Left renal cortex interstitium (tissue), 4 donors: ENCODE measurements at regions not wholly inside any gene's neighbourhood (a gene's known extent, or its start where the extent isn't known, plus 50 kb on each side); places are given as distances from the start of the nearest gene placed in this dataset.

Experiments
- DNase-seq, 4 donors: peaks; one replicate each; pipeline ENCODE4 v3.0.0-alpha.2; 2013; ENCODE audit warnings: low read depth in 4 of 4, low spot score in 2 of 4, missing footprints in 1 of 4

DNA sequence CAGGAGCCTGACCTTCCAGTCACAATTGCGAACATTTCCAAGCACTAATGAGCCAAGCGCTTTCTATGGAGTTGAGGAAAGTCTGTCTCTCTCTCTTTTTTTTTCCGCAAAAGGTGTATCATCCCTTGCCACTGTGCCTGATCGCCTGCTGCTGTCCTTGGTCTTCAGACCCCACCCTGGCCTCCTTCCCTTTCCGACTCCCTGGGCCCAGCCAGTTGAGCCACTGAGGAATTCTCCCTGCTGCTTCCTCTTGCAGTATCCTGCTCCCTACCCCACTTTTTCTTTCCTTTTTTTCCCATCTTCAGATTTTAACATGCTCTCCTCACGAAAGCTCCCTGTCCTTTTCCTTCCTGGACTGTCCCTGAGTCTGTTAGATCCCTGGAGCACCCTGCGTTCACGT lies 396.5 kb upstream of the C2CD4B start:
- no peak for DNase-seq

DNA sequence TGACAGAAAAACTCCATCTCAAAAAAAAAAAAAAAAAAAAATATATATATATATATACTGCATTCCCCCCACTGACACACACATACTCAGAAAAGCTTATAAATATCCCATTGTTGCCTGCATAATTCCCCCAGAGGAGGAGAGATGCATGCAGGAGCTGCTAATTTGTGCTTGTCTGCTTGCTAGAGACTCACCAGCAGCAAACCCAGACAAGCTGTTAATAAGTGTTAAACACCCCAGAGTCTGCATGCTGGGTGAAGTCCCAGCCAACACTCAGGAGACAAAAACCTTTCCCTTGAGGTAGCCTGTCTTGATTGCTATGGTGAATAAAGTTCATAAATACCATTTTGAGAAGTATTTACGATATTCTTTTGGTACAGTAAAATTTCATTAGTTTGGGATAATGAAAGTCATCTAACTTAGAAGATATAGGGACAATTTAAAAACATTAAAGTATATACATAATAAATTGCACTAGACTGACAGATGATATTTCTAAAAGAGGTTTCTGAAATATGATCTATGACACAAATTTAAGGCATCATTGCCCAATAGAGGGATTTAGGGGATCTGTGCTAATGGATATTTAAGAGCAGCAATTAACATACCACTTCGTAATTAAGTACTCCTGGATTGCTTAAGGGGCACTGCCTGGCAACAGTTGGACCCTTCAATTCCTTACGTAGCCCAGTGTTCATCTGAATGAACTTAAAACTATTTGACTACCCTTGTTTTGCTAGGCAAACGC lies 400.0 kb upstream of the C2CD4B start:
- DNase-seq = no peak

DNA sequence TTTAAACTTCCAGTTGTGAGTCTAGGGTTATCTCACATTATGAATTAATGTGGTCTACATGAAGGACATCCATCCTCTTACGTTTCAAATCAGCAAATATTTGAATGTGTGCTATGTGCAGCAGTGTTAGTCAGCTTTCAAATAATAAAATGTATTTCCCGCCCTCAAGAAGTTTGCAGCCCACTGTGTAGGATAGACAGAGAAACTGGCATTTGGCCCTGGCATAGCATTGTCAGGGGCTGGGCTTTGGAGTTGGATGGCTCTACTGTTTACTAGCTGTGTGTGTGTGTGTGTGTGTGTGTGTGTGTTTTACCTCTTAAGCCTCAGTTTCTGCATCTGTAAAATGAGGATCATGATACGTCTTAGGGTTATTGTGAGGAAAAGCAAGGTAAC lies 400.5 kb upstream of the C2CD4B start:
- no peak for DNase-seq

DNA sequence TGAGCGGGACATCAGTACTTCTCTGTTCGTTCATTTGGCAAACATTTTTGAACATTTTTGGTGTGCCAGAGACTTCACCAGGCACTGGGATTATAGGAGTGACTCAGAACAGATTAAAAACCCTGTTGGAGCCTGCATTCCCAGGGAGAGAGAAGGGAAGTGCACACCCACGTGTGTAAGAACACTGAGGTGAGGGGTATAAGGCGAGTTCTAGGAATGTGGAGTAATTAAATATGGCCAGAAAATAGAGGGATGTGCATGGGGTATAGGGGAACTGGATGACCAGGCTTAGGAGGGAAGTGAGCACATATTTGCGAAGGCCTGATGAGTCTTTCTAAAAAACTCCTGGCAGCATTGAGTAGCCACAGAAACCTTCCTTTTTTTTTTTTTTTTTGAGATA lies 401.2 kb upstream of the C2CD4B start:
- DNase-seq = no peak

DNA sequence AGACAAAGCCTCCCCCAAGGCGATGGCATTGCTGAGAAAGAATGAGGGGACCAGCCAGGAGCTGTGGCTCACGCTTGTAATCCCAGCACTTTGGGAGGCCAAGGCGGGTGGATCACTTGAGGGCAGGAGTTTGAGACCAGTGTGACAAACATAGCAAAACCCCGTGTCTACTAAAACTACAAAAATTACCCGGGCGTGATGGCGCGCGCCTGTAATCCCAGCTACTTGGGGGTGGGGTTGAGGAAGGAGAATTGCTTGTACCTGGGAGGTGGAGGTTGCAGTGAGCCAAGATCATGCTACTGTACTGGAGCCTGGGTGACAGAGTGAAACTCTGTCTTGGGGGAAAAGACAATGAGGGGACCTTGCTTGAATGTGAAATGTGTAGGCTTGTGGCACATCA lies 402.4 kb upstream of the C2CD4B start:
- no peak for DNase-seq

DNA sequence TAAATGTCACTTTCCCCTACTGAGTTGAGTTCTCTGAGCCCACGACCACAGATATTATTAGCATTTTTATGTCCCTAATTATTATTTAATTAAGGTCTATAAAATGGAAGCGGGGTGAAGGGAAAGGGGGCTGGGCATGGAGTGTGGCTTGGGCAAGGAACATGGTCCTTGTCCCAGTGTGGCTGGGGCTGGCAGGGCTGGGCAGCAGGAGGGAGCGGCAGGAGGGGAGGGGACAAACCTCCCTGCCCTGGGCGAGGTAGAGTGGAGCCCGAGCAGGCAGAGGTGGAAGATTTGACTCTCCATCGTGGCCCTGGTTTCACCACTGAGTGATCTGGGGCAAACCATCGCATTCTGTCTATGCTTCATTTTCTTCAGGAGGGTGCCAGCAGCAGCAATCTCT lies 402.9 kb upstream of the C2CD4B start:
- DNase-seq = no peak

DNA sequence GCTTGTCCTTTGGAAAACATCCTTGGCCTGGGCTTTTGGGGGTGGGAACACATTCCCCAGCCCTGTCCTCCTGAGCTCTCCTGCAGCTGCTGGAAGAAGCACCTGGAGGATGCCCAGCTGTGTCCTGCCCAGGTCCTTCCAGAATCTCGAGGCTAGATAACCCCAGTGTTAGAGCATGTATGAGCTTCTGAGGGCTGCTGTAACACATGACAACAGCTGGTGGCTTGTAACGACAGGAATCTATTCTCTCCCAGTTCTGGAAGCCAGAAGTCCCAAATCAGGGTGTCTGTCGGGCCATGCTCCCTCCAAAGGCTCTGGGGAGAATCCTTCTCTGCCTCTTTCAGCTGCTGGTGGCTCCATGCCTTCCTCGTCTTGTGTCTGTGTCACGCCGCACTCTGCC lies 403.6 kb upstream of the C2CD4B start:
- DNase-seq = no peak

DNA sequence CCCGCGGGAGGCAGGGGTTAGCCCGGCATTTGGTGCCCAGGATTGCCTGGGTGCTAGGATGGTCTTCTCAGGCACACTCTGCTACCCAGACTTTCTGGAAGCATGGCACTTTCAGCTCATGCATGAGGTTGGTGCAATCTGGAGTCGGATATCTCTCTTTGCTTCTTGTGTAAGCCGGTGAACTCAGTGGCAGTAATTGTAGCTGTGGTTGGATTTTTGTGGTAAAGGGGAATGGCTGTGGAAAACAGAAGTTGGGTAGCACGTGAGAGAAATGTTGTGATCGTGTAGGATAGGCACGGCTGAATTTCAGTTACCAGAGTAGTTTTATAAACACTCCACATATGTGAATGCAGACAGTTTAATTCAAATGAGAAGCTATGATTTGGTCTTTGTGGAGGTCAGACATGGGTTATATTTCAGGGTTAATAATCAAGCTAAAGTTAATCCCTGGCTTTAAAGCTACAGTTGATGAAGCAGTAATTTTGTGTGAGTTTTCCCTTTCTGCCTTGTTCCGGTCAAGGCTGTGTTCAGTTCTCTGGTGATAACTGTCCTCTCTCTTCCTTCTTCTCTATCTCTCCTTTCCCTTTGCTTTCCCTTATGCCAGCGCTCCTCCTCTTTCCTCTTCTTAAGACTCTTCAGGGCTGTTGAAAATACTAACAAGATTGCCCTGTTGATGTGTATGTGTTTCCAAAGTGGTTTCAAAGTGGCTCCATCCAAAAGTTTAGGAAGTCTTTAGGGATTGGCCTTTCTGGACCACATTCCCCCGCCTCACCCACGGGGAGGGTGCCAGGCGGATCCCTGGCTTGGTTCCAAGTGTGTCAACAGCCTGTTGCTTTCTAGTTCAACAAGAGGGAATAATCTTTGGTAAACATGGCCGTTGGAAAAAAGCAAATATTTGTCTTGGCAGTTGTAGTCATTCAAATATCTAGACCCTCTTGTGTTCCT lies 404.6 kb upstream of the C2CD4B start:
- no peak for DNase-seq

DNA sequence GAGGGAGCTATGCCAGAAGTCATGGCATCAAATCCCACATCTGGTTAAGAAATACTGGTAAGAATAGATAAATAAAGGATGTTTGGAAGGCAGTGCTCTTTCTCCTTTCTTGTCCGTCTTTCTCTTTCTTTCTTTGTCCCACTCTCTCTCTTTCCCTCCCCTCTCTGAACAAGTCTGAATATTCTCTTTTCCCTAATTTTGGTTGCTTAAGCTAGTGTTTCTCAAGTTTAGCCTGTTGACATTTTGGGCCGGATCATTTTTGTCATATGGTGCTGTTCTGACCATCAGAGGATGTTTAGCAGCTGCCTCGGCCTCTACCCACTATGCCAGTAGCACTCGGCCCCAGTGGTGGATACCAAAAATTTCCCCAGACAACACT lies 405.3 kb upstream of the C2CD4B start:
- no peak for DNase-seq

DNA sequence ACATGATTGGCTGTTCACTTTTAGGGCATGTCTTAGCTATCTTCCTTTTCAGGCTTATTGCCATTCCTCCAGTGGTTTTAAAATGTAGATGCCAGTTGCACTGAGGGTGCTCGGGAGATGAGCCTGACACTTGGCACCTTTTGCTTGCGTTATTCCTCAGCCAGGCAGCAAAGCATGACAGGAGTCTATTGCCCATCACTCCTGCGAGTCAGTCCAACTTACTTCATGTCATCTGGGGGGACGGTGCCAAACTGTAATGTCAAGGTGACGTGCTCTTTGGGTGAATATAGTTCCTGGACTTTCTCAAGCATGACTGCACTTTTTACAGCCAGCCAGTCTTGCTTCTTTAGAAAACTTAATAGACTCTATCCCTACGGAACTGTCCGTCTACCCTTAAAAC lies 406.0 kb upstream of the C2CD4B start:
- DNase-seq = no peak

DNA sequence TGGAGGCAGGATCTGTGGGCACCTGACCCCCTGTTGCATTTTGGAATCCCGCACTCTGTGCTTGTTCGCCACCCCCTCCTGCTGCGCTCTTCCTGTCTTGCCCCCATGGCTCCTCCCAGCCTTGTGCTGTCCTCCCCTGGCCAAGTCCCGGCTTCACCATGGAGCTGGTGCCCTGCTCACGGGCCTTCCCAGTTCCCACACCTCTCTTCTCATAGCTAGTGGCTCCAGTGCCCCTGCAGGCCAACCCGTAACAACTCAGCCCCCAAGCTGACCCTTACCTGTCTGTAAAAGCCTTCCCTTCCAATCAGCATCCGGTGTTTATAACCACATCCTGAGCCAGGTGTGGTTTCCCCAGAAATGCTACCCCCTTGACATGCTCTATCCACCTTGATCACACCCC lies 407.7 kb upstream of the C2CD4B start:
- no peak for DNase-seq

DNA sequence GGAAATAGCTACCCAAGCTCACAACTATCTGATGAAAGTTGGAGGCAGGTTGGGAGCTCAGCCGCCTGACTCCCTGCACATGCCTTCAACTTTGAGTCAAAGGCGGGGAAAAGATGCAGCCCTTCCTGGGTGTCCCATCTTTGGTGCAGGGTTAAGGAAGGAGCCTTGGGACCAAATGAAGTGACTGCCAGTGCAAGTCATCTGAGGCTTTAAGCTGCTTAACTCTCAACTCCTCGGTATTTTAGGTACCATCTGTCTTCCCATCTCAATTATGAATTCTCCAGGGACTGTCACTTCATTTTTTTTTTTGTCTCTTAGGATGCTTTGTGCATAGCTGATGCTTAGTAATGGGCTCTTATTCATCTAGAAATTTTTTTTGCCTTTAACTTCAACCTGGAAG lies 408.8 kb upstream of the C2CD4B start:
- DNase-seq = no peak

DNA sequence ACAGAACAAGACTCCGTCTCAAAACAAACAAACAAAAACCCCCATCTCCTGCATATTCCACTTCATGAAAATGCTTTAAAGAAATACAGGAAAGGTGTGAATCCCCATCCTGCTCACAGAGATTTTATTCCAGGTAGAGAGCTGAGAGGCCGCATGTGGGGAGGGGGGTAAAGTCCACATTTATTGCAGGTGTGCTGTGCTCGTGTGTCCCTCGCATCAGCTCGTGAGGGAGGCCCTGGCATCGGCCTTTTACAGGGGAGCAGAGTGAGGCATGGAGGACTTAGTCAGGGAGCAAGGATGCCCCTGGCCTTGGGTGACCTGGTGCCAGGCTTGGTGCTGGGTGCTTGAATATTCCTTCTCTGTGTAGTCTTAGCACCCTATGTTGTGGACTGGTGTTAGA lies 413.5 kb upstream of the C2CD4B start:
- DNase-seq = no peak

DNA sequence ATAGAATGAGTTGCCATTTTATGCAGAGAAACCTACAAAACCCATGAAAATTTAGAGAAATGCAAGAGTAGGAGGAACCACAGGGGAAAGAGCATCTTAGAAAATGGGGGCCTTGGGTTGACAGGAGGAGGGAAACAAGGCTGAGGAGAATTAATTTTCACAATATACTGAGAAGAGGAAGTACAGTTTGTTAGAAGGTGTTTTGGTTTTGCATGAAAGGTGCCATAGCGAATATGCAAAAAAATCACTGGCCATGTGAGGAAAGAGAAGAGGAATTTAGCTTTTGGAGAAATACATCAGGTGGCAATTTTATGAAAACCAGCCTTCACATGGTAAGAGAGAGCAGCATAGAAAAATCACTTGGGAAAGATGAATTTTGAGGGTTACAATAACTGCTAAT lies 413.9 kb upstream of the C2CD4B start:
- no peak for DNase-seq

DNA sequence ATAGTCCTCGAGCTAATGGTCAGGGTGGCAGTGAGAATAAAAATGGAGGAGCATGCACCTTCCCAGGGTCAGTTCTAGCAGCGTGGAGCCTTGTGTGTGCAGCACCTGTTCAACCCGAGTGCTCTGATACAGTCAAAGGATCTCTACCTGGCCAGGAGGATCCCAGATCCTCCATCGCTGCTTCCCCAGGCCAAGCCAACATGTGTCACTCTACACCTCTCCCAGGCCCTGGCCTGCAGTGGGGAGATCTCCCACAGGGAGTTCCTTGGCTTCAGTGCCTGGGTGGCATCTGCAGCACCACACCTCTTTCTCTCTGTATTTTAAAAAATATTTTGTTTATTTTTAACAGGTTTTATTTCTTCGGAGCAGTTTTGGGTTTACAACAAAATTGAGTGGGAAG lies 414.8 kb upstream of the C2CD4B start:
- DNase-seq = no peak

DNA sequence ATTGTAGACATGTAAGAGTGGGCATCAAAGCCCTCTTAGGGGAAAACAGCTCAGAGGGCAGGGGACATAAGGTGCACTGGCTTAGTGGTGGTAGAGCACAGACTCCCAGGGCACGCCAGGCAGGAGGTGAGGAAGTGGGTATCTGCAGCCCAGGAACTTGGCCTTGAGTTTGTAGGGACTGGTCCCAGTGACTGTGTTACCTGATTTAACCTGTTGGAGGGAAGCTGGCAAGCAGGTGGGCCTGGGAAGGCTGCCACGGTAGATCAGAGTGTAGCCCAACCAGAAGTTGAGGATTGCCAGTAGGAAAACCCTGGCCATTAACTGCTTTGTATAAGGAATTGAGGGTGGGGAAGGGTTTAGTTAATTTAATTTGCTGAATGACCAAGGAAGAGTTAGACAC lies 417.5 kb upstream of the C2CD4B start:
- no peak for DNase-seq

DNA sequence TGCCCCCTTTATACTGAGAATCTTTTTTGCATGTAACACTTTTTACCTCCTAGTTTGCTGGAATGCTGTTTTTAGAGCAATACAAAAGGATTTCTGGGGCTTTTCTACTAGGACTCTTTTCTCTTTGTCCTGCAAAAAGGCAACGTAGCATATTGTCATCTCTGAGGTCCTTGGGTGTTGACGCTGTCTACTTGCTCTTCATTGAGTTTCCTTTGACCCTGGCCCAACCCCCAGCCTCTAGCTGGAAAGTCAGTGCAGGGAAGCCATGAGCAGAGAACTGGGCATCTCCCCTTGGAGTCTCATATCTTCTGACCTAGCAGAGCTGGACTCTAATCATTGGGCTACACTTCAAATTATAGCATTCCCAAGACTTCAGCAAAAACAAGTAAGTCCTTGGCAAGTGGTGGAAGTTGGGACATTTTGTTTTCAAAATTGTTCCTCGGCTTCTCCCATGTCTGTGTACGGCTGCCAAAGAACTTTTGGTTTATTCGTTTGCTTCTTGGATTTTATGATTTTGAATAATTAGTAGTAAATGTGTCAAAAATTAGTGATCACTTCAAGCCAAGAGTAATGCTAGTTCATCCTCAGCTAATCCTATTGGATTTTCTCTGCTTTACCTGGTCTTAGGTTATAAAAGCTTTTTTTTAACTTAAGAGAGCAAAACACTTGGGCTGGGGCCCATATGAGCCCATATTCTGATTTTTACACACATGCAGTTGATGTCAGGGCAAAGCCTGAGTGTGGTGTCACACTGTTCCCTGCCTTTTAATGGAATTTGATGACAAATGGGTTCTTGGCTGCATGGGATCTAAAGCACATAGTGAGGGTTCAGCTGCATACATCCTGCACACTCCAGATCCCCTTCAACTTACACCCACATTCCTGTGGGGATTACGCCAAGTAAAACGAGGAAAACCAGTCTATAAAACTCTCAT lies 419.5 kb upstream of the C2CD4B start:
- DNase-seq = no peak

DNA sequence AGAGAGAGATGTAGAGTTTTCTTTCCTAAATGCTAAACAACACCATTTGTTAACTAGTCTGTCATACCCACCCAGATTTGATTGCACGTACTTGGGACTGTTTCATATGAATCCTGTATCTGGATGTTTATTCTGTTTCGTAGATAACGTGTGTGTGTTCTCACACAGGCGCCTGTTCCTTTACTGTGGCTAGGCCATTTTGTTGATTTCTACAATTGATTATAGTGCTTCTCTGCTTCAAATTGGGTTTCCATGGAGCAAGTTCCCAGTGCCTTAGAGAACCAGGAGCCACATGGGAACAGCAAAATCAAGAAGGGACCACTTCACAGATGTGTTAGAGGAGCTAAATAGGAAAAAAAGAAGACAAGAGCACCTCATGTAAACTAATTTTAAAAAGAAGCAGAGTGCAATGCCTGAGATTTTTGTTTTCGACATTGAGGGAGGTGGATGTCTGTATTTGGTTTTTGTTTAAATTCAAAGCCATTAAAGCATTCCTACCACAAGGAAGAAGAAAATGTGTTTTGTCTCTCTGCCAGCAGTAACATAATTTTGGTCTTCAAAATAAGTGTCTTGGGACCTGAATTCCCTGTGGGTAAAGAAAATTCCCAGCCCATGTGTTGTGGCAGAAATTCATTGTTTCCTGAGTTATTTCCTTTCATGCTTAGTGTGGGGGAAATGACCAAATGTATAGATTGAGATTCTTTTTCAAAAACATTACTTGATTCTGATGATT lies 424.0 kb upstream of the C2CD4B start:
- DNase-seq = no peak

DNA sequence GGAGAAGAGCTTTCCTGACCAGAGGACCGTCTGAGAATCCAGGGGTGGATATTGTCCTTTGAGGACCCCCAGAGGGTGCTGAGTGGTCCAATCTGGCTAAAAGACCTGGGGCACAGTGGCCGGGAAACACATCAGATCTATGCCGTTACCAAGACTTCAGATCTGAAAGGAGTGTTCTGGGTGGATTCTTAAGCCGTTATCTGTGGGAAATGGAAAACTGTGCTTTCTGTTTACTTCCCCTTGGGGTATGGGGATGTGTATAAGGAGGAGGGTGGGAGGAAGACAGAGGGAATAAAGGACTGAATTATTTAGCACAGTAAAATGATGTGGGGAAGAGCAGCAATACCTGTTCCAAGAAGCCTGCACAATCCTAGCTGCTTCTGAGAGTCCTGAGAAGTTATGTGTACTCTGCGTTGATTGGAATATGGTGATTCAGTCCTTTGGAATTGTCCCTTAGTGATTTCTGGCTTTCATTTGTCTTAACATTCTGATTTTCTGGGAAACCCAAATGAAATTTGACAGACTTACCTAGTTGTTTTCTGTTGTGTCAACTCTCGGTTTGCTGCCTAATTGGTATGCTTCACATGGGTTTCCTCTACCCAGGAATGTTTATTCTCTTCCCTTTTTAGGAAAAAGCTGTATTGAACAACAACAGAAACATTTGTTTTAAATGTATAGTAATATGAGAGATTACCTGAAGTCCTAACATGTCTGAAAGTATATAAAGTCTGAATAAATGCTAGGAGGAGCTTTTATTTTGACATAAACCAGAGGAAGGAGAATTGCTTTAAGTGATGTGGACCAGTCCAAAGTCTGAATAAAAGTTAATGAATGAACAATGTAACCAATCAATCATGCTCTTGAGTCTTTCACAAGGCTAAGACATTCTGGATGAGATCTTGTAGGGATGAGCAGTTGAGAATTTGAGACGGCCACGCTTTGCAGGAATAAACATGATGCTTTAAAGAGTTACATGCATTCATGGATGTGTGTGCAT lies 427.1 kb upstream of the C2CD4B start:
- no peak for DNase-seq
